GM12878 (cell line): ENCODE measurements at regions not wholly inside any gene's neighbourhood (a gene's known extent, or its start where the extent isn't known, plus 50 kb on each side); places are given as distances from the start of the nearest gene placed in this dataset.
"Not testable (repeated sequence)": the region's sequence is repeated elsewhere in the genome, so short reads cannot be mapped to it uniquely, and the experiment has no call there.

ENCODE experiments used
- BCL3 ChIP-seq: IDR thresholded peaks from 2 replicates; pipeline ENCODE4 v1.6.1; 2011; ENCODE audit warnings: borderline replicate concordance, low read depth, mild to moderate bottlenecking, moderate library complexity, low read length; ENCODE audit not compliant: insufficient read depth, poor library complexity, severe bottlenecking
- EZH2 ChIP-seq: IDR thresholded peaks from 2 replicates; pipeline ENCODE4 v1.6.1; 2012; ENCODE audit warnings: low read depth, mild to moderate bottlenecking, control low read depth, inconsistent platforms, low read length, borderline replicate concordance; ENCODE audit not compliant: control insufficient read depth
- KDM1A ChIP-seq: fragments of 200-600 bp; sonication (generic); IDR thresholded peaks from 2 replicates; pipeline ENCODE4 v1.6.1; 2016; ENCODE audit warnings: borderline replicate concordance
- MTA3 ChIP-seq: IDR thresholded peaks from 2 replicates; pipeline ENCODE4 v1.6.1; 2012; ENCODE audit warnings: low read length, inconsistent platforms, borderline replicate concordance
- MYC ChIP-seq: IDR thresholded peaks from 2 replicates; pipeline ENCODE4 v1.6.1; 2011; ENCODE audit warnings: mild to moderate bottlenecking, low read length, moderate library complexity, inconsistent platforms; ENCODE audit not compliant: insufficient read depth, insufficient replicate concordance, insufficient read length, severe bottlenecking
- RAD21 ChIP-seq: IDR thresholded peaks from 2 replicates; pipeline ENCODE4 v1.6.1; 2011; ENCODE audit warnings: mild to moderate bottlenecking, low read depth, low read length, moderate library complexity; ENCODE audit not compliant: insufficient read depth
- RFX5 ChIP-seq: IDR thresholded peaks from 2 replicates; pipeline ENCODE4 v1.6.1; 2011; ENCODE audit warnings: low read depth, low read length, improper control_type of control experiment
- SIN3A ChIP-seq: IDR thresholded peaks from 2 replicates; pipeline ENCODE4 v1.6.1; 2012; ENCODE audit warnings: low read depth, low read length, improper control_type of control experiment
- TF ChIP-seq, protein P1 (sequence below): fragments of 450-650 bp; IDR thresholded peaks from 2 replicates; pipeline ENCODE4 v1.6.1; 2014; ENCODE audit warnings: mild to moderate bottlenecking
- TF ChIP-seq, protein P2 (sequence below), 3 experiments: IDR thresholded peaks in 2 of 3; conservative IDR thresholded peaks in 1 of 3; 2 replicates each; pipeline ENCODE4 v1.5.1; 2011; ENCODE audit warnings: low read depth in 3 of 3, low read length in 3 of 3, mild to moderate bottlenecking in 3 of 3, control low read depth in 2 of 3, moderate library complexity in 2 of 3, inconsistent platforms in 1 of 3, mixed read lengths in 1 of 3; ENCODE audit not compliant: control insufficient read depth in 2 of 3, insufficient read depth in 1 of 3; ENCODE audit errors: extremely low read depth in 1 of 3
- TF ChIP-seq, protein P3 (sequence below): IDR thresholded peaks from 2 replicates; pipeline ENCODE4 v1.6.1; 2011; ENCODE audit warnings: low read depth, low read length, improper control_type of control experiment, borderline replicate concordance

DNA sequence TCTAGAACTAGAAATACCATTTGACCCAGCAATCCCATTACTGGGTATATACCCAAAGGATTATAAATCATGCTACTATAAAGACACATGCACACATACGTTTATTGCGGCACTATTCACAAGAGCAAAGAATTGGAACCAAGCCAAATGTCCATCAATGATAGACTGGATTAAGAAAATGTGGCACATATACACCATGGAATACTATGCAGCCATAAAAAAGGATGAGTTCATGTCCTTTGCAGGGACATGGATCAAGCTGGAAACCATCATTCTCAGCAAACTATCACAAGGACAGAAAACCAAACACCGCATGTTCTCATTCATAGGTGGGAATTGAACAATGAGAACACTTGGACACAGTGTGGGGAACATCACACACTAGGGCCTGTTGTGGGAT is 131.0 kb upstream of the ADGRF1 start:
- TF ChIP-seq MTA3, SIN3A, MYC, RAD21, KDM1A, BCL3, EZH2, RFX5: not testable (repeated sequence)
- TF ChIP-seq, protein P1, sequence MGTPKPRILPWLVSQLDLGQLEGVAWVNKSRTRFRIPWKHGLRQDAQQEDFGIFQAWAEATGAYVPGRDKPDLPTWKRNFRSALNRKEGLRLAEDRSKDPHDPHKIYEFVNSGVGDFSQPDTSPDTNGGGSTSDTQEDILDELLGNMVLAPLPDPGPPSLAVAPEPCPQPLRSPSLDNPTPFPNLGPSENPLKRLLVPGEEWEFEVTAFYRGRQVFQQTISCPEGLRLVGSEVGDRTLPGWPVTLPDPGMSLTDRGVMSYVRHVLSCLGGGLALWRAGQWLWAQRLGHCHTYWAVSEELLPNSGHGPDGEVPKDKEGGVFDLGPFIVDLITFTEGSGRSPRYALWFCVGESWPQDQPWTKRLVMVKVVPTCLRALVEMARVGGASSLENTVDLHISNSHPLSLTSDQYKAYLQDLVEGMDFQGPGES, result not testable (repeated sequence)
- TF ChIP-seq, protein P2, sequence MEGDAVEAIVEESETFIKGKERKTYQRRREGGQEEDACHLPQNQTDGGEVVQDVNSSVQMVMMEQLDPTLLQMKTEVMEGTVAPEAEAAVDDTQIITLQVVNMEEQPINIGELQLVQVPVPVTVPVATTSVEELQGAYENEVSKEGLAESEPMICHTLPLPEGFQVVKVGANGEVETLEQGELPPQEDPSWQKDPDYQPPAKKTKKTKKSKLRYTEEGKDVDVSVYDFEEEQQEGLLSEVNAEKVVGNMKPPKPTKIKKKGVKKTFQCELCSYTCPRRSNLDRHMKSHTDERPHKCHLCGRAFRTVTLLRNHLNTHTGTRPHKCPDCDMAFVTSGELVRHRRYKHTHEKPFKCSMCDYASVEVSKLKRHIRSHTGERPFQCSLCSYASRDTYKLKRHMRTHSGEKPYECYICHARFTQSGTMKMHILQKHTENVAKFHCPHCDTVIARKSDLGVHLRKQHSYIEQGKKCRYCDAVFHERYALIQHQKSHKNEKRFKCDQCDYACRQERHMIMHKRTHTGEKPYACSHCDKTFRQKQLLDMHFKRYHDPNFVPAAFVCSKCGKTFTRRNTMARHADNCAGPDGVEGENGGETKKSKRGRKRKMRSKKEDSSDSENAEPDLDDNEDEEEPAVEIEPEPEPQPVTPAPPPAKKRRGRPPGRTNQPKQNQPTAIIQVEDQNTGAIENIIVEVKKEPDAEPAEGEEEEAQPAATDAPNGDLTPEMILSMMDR (IDR thresholded peaks at IDR 0.05 in 2 of 3, conservative IDR thresholded peaks at IDR 0.05 in 1 of 3; ENCODE audit: control insufficient read depth in 2 of 3, extremely low read depth in 1 of 3, insufficient read depth in 1 of 3, low read depth in 3 of 3, low read length in 3 of 3), result not testable (repeated sequence)
- TF ChIP-seq, protein P3, sequence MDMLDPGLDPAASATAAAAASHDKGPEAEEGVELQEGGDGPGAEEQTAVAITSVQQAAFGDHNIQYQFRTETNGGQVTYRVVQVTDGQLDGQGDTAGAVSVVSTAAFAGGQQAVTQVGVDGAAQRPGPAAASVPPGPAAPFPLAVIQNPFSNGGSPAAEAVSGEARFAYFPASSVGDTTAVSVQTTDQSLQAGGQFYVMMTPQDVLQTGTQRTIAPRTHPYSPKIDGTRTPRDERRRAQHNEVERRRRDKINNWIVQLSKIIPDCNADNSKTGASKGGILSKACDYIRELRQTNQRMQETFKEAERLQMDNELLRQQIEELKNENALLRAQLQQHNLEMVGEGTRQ, result not testable (repeated sequence)
